CD14-positive monocyte (primary cell): ENCODE measurements at regions not wholly inside any gene's neighbourhood (a gene's known extent, or its start where the extent isn't known, plus 50 kb on each side); places are given as distances from the start of the nearest gene placed in this dataset.

ENCODE experiments used
- DNase-seq, 3 donors: peaks; one replicate each; pipeline ENCODE4 v3.0.0-alpha.2; 2011 to 2022
- H2AFZ ChIP-seq: 2 replicates; pipeline ENCODE4 v1.6.0; 2012; ENCODE audit warnings: mild to moderate bottlenecking, low read depth, low read length, inconsistent platforms; ENCODE audit not compliant: insufficient read depth, poor library complexity, severe bottlenecking
- H3K27ac ChIP-seq, 2 donors: 1 replicate in 1 of 2; 2 replicates in 1 of 2; pipeline ENCODE4 v1.5.1; 2012 to 2013; ENCODE audit warnings: low read length in 2 of 2, control low read depth in 1 of 2, inconsistent platforms in 1 of 2, low read depth in 1 of 2, mild to moderate bottlenecking in 1 of 2
- H3K27me3 ChIP-seq, 2 donors: one replicate each; pipeline versions ENCODE4 v1.6.0 to v1.6.1; 2011 to 2013; ENCODE audit warnings: low read length in 2 of 2; ENCODE audit not compliant: control insufficient read depth in 2 of 2, insufficient read depth in 2 of 2
- H3K36me3 ChIP-seq, 2 donors: replicated peaks in 1 of 2; 1 replicate in 1 of 2; 2 replicates in 1 of 2; pipeline versions ENCODE4 v1.5.1 to v1.6.1; 2012 to 2013; ENCODE audit warnings: low read length in 2 of 2, control low read depth in 1 of 2, inconsistent platforms in 1 of 2, mild to moderate bottlenecking in 1 of 2; ENCODE audit not compliant: insufficient read depth in 2 of 2, control insufficient read depth in 1 of 2
- H3K4me1 ChIP-seq, 2 donors: 1 replicate in 1 of 2; 2 replicates in 1 of 2; pipeline versions ENCODE4 v1.5.1 to v1.6.1; 2012 to 2013; ENCODE audit warnings: low read length in 2 of 2, control low read depth in 1 of 2, inconsistent platforms in 1 of 2, mild to moderate bottlenecking in 1 of 2, moderate library complexity in 1 of 2; ENCODE audit not compliant: insufficient read depth in 2 of 2, control insufficient read depth in 1 of 2
- H3K4me2 ChIP-seq: replicated peaks from 2 replicates; pipeline ENCODE3; 2012; ENCODE audit warnings: low read length, moderate library complexity, mild to moderate bottlenecking; ENCODE audit not compliant: poor library complexity, severe bottlenecking; ENCODE audit errors: extremely low read depth
- H3K4me3 ChIP-seq, 3 experiments: fragments of 200-600 bp in 1 of 3; sonication (generic) in 1 of 3; replicated peaks in 1 of 3; 1 replicate in 2 of 3; 2 replicates in 1 of 3; pipeline ENCODE4 v1.5.1; 2011 to 2013; ENCODE audit warnings: low read length in 3 of 3, mild to moderate bottlenecking in 3 of 3, control low read depth in 2 of 3, low read depth in 2 of 3, inconsistent platforms in 1 of 3, moderate library complexity in 1 of 3
- H3K79me2 ChIP-seq: 2 replicates; pipeline ENCODE4 v1.6.0; 2012; ENCODE audit warnings: mild to moderate bottlenecking, control low read depth, inconsistent platforms, low read length, moderate library complexity; ENCODE audit not compliant: insufficient read depth
- H3K9ac ChIP-seq: 2 replicates; pipeline ENCODE4 v1.6.0; 2017; ENCODE audit warnings: low read length, mild to moderate bottlenecking; ENCODE audit not compliant: insufficient read depth, poor library complexity, severe bottlenecking
- H3K9me3 ChIP-seq, 2 donors: replicated peaks in 1 of 2; 1 replicate in 1 of 2; 2 replicates in 1 of 2; pipeline versions ENCODE4 v1.5.1 to v1.6.1; 2012 to 2013; ENCODE audit warnings: low read length in 2 of 2, control low read depth in 1 of 2; ENCODE audit not compliant: control insufficient read depth in 1 of 2, insufficient read depth in 1 of 2
- H4K20me1 ChIP-seq: 2 replicates; pipeline ENCODE4 v1.6.0; 2012; ENCODE audit warnings: mild to moderate bottlenecking, low read length, control low read depth, moderate library complexity; ENCODE audit not compliant: insufficient read depth
- H3K27ac Mint-ChIP-seq, 7 donors: one replicate each; pipeline ENCODE4 v1.8.0; 2020; ENCODE audit warnings: mild to moderate bottlenecking in 7 of 7, mixed read lengths in 7 of 7, moderate library complexity in 6 of 7, inconsistent platforms in 2 of 7
- H3K27me3 Mint-ChIP-seq, 3 donors: one replicate each; pipeline ENCODE4 v1.8.0; 2021 to 2022; ENCODE audit warnings: low read depth in 3 of 3, mild to moderate bottlenecking in 3 of 3, mixed read lengths in 3 of 3, moderate library complexity in 3 of 3, inconsistent platforms in 1 of 3
- H3K36me3 Mint-ChIP-seq, 2 donors: one replicate each; pipeline ENCODE4 v1.8.0; 2020; ENCODE audit warnings: mixed read lengths in 2 of 2, inconsistent platforms in 1 of 2, mild to moderate bottlenecking in 1 of 2
- H3K4me1 Mint-ChIP-seq: one replicate; pipeline ENCODE4 v1.8.0; 2020; ENCODE audit warnings: mild to moderate bottlenecking, mixed read lengths
- H3K4me3 Mint-ChIP-seq, 2 donors: one replicate each; pipeline ENCODE4 v1.8.0; 2020; ENCODE audit warnings: mild to moderate bottlenecking in 2 of 2, mixed read lengths in 2 of 2, moderate library complexity in 1 of 2
- H3K9me3 Mint-ChIP-seq, 7 donors: one replicate each; pipeline ENCODE4 v1.8.0; 2020 to 2022; ENCODE audit warnings: mixed read lengths in 7 of 7, mild to moderate bottlenecking in 6 of 7, moderate library complexity in 6 of 7, inconsistent platforms in 2 of 7
- WGBS: methylation state at CpG from one replicate; pipeline ENCODE4 v1.1.5; 2013; ENCODE audit warnings: missing lambda C conversion rate; ENCODE audit not compliant: insufficient coverage; 5-methylcytosine and 5-hydroxymethylcytosine counted together
- intact Hi-C, 2 donors: fragments of 100-400 bp; cut with micrococcal nuclease; formaldehyde crosslinking; loops; one replicate each; pipeline versions ENCODE4 v1.15.0 to v1.15.1; 2023
- TF ChIP-seq, protein P1 (sequence below): fragments of 200-600 bp; IDR thresholded peaks from one replicate; pipeline ENCODE4 v1.8.0; 2022; ENCODE audit warnings: antibody characterized with exemption, mild to moderate bottlenecking

DNA sequence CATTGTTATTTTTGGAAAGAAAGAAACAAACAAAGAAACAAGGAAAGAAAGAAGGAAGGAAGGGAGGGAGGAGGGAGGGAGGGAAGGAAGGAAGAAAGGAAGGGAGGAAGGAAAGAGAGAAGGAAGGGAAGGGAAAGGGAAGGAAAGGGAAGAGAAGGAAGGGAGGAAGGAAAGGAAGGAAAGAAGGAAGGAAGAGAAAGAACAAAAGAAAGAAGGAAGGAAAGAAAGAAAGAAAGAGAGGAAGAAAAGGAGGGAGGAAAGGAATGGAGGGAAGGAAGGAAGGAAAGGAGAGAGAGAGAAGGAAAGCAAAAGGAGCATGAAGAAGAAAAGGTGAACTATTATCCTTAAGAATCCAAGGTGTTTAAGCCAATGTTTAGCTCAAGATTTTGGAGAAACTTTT, 262.7 kb upstream of the STT3B start:
- no peak overlapping the region for H2AFZ ChIP-seq
- H3K79me2 ChIP-seq: no peaks in the 10 kb centered on the region
- H3K27ac ChIP-seq: no peak overlapping the region
- TF ChIP-seq, protein P1, sequence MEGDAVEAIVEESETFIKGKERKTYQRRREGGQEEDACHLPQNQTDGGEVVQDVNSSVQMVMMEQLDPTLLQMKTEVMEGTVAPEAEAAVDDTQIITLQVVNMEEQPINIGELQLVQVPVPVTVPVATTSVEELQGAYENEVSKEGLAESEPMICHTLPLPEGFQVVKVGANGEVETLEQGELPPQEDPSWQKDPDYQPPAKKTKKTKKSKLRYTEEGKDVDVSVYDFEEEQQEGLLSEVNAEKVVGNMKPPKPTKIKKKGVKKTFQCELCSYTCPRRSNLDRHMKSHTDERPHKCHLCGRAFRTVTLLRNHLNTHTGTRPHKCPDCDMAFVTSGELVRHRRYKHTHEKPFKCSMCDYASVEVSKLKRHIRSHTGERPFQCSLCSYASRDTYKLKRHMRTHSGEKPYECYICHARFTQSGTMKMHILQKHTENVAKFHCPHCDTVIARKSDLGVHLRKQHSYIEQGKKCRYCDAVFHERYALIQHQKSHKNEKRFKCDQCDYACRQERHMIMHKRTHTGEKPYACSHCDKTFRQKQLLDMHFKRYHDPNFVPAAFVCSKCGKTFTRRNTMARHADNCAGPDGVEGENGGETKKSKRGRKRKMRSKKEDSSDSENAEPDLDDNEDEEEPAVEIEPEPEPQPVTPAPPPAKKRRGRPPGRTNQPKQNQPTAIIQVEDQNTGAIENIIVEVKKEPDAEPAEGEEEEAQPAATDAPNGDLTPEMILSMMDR: no peak
- Mint-ChIP-seq H3K36me3 (no peaks in the 10 kb centered on the region), H3K9me3 (peaks cover 0 to 5% (median 4%) of the 10 kb centered on the region in 7 donors), H3K27me3 (peaks cover 2 to 4% (median 3%) of the 10 kb centered on the region in 3 donors), H3K4me3 (no peak overlapping the region), H3K4me1 (peaks cover 48% of the 10 kb centered on the region), H3K27ac (peak overlapping the region in 2 of 7 donors; percentile 63)
- no peaks in the 10 kb centered on the region for H3K27me3 ChIP-seq
- no peaks in the 10 kb centered on the region for H3K36me3 ChIP-seq
- H3K9ac ChIP-seq: no peak overlapping the region
- H3K4me2 ChIP-seq: no peak overlapping the region
- H3K4me3 ChIP-seq: no peak overlapping the region
- H3K9me3 ChIP-seq: no peaks in the 10 kb centered on the region
- DNase-seq: no peak
- peaks cover 29 to 42% of the 10 kb centered on the region in 2 donors for H3K4me1 ChIP-seq
- intact Hi-C loops: no loop called here
- H4K20me1 ChIP-seq: no peaks in the 10 kb centered on the region

DNA sequence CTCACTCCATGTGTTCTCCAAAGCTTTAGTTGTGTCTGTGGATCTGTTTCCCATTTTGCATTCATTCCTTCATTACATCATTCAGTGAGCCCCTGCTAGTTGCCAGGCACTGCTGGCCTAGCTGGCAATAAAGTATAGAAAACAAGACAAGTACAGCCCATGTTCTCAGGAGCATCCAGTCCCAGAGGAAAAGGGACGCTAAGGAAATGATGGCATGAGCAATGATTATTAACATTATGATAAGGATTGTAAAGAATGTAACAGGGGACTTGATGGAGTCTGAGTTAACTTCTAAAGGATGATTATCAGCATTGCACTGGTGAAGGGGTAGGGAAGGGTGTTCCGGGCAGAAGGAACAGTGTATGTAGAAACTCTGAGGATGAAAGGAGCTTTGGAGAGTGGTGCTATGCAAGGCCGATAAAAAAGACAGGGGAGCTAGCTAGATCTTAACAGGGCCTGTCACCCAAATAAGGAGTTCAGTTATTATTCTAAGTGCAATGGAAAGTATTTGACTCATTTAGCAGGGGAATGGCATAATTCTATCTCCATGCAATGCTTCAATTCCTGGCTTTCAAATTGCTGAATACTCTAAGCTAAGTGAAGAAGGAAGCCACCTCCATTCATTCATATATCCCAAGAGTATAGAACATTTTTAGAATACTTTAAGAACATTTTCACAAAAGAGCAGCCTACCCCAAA, 258.2 kb upstream of the STT3B start:
- no peak overlapping the region for H3K9ac ChIP-seq
- intact Hi-C loops: no loop called here
- H3K4me2 ChIP-seq: no peak overlapping the region
- no peaks in the 10 kb centered on the region for H3K36me3 ChIP-seq
- H3K27me3 ChIP-seq: no peaks in the 10 kb centered on the region
- no peak for DNase-seq
- no peak overlapping the region for H3K27ac ChIP-seq
- Mint-ChIP-seq H3K4me3 (no peak overlapping the region), H3K9me3 (peaks cover 0 to 5% (median 3%) of the 10 kb centered on the region in 7 donors), H3K27ac (no peak overlapping the region), H3K4me1 (peaks cover 13% of the 10 kb centered on the region), H3K36me3 (no peaks in the 10 kb centered on the region), H3K27me3 (peaks cover 1 to 3% (median 2%) of the 10 kb centered on the region in 3 donors)
- 96% methylated on average over 2 of the region's 3 CpGs for WGBS
- H3K4me3 ChIP-seq: no peak overlapping the region
- H3K9me3 ChIP-seq: no peaks in the 10 kb centered on the region
- no peaks in the 10 kb centered on the region for H4K20me1 ChIP-seq
- H2AFZ ChIP-seq: no peak overlapping the region
- no peaks in the 10 kb centered on the region for H3K79me2 ChIP-seq
- TF ChIP-seq, protein P1: no peak
- H3K4me1 ChIP-seq: peaks cover 0 to 5% of the 10 kb centered on the region in 2 donors
